ENCODE measurements at regions not wholly inside any gene's neighbourhood (a gene's known extent, or its start where the extent isn't known, plus 50 kb on each side); places are given as distances from the start of the nearest gene placed in this dataset.
"Not testable (repeated sequence)": the region's sequence is repeated elsewhere in the genome, so short reads cannot be mapped to it uniquely, and the experiment has no call there.

DNA sequence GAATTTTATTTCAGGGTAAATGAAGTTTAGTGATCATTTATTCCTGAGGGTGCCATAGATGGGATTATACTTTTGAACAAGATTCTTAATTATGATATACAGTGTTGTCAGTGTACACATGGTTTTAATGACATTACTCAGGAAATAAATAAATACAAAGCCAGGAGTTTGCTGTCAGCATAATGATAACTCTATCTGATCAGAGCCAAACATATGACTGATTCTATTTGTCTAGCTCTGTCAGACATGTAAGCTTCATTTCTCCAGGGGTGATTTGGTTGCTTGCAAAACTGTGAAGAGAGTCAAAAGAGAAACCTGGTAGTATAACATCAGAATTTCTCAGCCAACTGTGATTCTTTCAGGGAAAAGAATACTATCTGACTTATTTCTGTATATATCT lies 1425.8 kb upstream of the C9orf72 start:
- DNase-seq (ENCODE audit: low spot score), result no peak

DNA sequence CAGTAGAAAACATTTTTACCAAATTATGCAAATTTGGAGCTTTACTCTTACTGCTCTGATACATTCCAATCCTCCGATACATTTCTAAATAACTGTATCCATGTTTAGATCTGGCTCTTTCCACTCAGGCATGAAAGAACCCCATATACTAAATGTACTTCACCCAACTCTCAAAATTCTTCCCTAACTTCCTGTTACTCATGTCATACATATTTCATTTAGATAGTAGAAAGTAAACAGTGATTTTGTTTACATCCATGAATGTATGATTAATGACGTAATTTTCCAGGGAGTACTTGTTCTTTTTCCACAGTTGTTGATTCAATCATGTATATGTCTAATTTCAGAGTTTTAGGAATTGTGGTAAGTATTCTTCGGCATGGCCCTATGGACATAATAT lies 1426.5 kb upstream of the C9orf72 start:
- DNase-seq (ENCODE audit: low spot score), result no peak

DNA sequence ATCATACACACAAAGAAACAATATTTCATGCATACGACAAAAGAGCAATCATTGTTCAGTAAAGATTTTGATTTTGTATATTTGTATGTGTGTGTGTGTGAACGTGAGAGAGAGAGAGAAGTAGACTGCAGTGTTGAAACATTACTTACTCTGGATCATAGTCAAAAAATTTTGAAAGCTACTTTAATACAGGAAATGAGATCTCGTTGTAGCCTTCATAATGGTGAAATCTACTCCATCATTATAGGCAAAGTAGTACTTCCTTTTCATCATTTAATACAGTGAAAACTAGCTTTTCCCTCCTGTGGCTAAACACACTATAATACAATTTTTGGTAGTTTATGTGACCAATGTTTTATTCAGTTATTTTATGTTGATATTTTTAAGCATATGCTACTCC lies 1427.7 kb upstream of the C9orf72 start:
- DNase-seq (ENCODE audit: low spot score), result no peak

DNA sequence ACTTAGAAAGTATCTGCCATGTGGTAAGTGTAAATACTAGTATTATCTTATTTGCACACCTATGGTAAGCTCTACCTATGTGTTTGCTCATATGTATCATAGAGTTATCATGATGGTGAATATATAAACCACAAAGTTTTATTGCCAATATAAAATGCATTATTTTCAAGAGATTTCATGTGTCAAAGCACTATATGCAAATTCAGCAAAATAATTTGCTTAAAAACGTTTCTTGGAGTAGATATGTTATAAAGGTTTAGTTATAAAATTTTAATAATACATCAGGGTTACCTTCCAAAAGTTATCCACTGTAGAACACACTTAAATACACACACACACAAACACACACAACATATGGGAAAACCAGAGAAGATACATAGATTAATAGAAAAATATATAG lies 1431.7 kb upstream of the C9orf72 start:
- no peak for DNase-seq (ENCODE audit: low spot score)

DNA sequence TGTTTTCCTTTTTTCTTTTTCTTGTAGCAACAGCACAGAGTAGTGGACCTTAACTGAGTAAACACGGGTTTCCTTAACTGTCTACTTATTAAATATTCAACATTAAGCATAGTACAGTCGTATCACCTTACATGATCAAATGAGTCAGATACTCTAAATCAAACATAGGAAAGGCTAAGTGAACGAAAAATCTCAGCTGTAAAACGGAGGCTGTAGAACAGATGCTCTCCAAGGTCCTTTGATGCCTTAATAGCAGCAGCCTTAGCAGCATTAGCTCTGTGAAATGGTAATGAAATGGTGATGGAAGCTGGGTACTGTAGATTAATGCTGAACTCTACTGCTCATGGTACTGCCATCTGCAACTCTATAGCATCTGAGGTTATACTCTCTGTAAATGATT lies 1433.3 kb upstream of the C9orf72 start:
- DNase-seq (ENCODE audit: low spot score), result no peak

DNA sequence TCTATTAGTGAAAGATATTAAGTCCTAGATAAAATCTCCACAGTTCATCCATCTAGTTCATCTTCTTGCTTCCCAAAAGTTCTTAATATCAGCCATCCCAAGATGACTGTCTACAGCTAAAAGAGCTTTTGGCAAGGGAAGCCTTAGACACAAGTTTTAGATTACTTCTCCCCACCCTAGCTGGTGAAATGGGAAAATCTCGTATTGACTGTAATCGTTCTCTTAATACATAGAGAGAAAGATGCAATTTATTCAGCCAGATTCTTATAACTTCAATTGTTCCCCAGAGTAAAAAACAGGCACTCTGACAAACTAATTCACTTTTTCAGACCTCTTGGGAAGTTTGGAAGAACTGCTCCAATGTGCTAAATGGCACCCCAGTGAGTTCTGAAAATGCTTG lies 1439.6 kb upstream of the C9orf72 start:
- no peak for DNase-seq (ENCODE audit: low spot score)

DNA sequence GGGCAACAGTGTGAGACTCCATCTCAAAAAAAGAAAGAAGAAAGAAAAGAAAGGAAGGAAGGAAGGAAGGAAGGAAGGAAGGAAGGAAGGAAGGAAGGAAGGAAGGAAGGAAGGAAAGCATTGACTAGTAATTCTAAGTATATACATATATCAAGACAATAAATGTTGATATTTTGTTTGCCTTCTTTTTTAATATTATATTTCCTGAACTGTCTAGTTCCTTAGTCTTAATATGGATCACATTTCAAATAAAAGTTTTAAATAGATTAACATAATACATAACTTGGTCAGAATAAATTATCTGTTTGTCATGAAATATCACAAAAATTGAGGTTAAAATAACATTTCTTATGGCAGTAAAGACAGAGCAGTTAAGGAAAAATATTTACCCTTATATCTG lies 1448.4 kb upstream of the C9orf72 start:
- DNase-seq (ENCODE audit: low spot score), result no peak

DNA sequence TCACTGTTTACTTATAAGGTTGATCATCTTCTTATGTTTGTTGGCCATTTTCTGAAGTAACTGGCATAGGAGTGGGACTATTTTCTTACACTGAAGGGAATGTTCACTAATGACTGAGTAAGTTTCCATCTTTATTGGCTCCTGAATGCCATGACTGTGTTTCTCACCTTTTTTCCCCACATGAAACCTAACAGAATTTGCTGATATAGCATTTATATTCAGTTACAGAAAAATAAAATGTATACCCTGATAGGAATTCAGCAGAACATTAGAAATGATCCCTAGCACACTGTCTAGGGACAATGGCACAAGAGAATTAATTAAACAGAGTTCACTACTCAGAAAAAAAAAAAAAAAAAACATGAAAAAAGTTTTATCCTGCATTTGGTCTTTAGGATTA lies 1465.1 kb upstream of the C9orf72 start:
- DNase-seq (ENCODE audit: low spot score), result no peak

DNA sequence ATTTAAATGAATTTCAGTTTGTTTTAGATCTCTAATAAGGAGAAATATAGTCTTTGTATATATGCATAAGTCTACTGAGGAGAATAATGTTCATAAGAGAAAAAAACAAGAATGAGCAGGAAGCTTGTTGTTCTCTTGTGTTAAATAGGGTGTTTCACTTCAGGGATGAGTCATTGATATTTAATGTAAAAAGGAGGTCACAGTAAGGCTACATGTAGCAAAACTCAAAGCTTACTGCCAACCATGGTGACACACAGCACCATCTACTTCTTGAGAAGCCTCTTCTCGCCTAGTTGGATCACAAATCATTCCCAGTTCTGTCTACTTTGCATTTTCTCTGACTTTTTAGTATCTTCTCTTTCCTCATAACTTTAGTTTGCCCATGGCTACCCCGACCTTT lies 1466.0 kb upstream of the C9orf72 start:
- no peak for DNase-seq (ENCODE audit: low spot score)

DNA sequence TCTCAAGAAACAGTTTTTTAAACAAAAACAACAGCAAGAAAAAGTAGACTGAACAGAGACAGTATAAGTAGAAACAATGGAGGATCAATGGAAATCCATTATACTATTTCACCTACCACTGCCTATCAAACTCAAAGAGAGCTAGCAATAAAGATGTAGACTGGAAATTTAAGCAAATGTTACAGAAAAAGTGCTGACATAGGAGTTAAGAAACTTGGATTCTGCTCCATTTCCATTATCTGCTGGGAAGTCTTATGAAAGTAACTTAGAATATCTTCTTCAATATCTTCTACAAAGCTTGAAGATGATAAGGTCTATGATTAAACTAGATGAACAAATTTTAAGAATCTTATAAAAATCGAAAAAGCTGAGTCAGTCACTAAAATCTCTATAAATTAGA lies 1469.8 kb upstream of the C9orf72 start:
- DNase-seq (ENCODE audit: low spot score), result no peak

DNA sequence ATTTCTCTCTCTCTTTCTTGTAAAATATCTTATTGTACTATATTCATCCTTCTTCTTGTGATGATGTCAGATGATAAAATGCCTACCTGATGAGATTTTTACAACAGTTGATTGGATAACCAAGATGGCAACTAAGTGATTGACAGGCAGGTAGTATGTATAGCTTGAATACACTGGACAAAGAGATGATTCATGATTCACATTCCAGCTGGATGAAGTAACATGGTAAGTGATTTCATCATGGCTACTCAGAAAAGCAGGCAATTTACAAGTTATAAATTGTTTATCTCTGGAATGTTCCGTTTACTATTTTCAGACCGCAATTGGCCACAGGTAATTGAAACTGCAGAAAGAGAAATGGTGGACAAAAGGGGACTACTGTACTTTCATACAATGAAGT lies 1471.7 kb upstream of the C9orf72 start:
- no peak for DNase-seq (ENCODE audit: low spot score)

DNA sequence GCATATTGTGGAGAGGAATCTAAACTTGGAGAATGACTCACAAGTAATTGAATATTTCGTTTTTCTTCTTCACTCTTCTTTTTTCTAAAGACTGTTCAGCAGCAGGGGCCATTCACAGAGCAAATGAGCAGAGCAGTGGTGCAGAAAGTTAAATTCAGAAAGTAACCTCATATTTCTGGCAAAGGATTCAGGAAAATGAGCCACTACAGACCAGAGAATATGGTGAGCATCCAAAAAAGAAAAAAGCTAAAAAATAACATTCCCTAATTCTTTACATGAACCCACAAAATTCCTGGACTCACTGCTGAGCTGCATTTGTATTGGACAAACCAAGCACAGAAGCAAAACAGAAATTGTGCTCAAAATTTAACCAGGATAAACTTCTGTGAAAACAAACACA lies 1486.8 kb upstream of the C9orf72 start:
- DNase-seq (ENCODE audit: low spot score), result no peak

DNA sequence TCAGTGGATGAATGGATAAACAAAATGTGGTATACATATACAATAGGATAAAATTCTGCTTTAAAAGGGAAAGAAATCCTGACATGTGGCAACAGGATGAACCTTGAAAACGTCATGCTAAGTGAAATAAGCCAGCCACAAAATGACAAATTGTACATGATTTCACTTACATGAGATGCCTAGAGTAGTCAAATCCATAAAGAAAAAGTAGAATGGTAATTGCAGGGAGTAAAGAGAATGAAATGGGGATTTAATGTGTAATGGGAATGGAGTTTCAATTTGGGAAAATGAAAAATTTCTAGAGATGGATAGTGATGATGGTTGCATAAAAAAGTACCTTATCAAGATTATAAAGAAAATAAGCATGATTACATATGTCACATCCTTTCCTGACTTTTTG lies 1489.2 kb upstream of the C9orf72 start:
- no peak for DNase-seq (ENCODE audit: low spot score)

DNA sequence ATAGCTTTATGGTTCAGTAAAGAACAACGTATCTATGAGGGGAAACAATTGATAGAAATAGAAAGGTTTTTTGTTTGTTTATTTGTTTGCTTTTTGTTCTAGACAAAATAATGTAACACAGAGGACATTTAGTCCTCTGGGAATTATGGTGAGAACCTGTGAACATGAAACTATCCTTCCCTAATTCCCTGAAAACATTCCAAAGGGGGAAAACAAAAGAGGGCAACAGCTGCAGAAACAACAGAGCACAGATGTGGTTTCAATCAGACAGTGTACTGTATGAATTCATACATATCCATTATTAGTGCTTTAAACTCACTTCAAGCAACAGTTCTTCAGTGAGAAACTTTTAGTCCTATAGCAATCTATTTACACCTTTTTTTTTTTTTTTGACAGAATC lies 1489.8 kb upstream of the C9orf72 start:
- no peak for DNase-seq (ENCODE audit: low spot score)

DNA sequence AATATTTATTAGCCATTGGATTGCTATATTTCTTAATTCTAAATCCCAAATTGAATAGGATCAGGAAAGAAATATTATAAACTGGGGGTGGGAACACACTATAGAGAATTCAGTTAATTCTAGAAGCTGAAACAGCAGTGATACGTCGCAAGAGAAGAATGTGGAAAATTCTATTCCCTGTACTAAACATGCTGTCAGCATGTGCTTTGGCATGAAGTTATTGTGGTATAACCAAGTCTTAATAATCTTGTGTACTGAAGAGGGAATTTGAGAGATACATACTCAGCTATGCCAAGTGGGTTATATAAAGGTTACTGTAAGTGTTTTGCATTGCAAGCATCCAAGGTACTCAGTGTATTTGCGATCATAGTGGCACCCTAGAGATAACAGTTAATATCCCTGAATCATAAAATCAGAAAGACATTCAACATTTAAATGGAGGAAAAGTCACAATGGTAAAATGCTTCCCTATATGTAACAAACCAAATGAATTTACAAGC lies 1492.9 kb upstream of the C9orf72 start:
- no peak for DNase-seq (ENCODE audit: low spot score)

DNA sequence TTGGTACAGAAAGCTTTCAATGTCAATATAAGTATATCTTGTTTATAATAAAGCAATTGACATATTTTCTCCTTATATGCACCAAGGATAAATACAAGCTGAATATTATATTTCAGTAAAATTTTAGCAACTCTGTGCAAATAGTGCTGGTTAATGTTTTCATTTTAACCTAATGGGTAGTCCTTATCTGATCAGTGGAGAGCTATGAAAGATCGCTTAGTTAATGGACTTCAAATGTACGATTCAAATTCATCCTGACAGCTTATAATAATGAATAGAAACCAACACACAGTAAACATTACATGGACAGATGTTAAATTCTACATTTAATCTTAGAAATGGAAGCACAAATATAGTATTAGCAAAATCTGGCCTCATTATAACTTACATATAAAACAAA lies 1495.2 kb upstream of the C9orf72 start:
- no peak for DNase-seq (ENCODE audit: low spot score)

DNA sequence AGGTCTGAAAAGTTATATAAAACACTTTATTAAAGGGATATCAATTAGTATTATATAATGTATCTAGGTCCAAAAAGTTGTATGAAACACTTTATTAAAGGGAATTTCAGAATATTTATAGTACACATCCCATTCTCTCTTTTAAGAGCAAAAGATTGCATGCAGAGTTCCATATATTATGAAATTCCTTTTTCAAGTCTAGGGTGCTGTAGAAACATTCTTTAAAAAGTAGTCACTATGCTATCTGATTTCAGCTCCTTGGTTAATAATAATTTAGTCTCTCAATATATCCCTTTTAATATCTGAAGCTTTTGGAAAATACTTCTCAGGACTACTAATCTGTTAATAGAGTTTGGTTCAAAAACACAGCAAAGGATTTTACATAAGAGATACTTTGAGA lies 1496.1 kb upstream of the C9orf72 start:
- DNase-seq (ENCODE audit: low spot score), result no peak

DNA sequence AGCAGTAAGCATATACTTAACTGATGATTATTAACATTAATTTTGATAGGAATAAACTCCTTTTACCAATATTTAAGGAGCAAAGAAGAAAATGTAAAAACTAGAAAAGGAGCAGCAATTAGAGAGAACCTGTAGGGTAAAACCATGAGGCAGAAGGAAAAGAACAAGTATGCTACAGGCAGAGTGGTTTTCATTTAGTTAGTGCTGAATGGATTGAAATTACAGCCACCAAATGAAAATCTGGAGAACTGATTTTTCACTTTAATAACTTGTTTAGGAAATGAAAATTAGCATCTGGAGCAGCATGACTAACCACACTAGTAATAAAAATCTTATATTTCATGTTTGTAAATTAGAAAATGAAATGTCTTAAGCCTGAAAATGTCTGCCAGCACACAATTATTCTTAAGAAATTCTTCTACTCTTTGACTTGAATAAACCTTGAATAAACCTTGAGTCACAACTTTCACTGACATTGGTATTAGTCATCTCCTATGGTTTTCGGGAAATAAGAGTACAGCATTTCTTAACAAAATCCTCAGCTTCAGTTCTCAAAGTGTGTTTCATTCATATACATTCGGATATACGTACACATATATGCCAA lies 1504.9 kb upstream of the C9orf72 start:
- no peak for DNase-seq (ENCODE audit: low spot score)

DNA sequence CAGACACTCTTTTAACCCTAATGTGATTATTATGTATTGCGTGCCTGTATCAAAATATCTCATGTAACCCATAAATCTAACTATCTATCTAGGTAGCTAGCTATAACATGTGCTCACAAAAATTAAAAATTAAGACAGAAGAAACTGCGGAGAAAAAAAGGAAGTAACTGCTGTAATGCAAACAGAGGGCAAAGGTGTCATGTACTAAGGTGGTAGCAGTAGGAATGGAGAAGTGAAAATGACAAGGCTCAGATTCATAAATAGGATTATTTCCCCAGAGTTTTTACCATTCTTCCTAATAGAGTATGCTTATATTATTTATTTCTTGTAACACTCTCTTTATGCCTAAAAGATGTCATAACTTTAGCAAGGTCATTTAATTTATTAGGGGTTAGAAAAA lies 1527.5 kb upstream of the C9orf72 start:
- no peak for DNase-seq (ENCODE audit: low spot score)

DNA sequence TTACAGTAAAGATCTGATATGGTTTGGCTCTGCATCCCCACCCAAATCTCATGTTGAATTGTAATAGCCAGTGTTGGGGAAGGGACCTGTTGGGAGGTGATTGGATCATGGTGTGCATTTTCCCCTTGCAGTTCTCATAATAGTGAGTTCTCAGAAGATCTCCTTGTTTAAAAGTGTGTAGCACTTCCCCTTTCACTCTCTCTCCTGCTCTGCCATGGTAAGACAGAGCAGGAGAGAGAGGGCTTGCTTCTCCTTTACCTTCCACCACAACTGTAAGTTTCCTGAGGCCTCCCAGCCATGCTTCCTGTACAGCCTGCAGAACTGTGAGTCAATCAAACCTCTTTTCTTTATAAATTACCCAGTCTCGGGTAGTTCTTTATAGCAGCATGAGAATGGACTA lies 1530.9 kb upstream of the C9orf72 start:
- DNase-seq (ENCODE audit: low spot score), result not testable (repeated sequence)

DNA sequence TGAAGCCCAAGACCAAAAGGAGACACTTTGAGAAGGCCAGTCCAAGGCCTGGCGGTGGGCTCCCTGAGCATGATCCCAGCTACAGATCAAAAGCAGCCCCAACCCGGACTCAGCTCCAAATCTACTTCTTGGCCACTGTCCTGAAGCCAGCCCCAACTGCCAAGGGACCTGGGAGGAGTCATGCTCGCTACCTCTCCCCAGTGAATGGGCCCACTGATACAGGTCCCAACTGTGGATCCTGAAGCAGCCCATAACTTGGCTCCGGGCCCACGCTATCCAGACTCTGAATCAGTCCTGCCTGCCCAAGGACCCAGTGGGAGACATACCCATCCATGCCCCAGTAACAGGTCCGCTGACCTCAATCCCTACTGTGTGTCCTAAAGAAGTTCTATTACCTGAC lies 1545.3 kb upstream of the C9orf72 start:
- DNase-seq (ENCODE audit: low spot score), result no peak

DNA sequence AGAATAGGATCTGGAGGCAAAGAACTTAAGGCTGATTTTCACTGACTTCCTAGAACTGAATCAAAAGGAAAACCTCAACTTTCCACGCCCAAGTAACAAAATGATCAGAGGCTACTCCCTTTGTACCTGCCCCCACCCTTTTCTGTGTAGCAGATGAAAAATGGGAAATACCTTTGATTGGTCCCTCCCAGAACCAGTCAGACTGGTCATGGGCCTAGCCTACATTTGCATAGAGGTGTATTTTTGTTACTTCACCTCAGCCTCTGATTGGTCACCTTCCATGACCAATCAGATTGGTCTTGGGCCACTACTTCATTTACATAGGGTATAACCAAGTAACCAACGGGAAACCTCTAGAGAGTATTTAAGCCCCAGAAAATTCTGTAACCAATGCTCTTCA lies 1553.5 kb upstream of the C9orf72 start:
- DNase-seq (ENCODE audit: low spot score), result no peak

DNA sequence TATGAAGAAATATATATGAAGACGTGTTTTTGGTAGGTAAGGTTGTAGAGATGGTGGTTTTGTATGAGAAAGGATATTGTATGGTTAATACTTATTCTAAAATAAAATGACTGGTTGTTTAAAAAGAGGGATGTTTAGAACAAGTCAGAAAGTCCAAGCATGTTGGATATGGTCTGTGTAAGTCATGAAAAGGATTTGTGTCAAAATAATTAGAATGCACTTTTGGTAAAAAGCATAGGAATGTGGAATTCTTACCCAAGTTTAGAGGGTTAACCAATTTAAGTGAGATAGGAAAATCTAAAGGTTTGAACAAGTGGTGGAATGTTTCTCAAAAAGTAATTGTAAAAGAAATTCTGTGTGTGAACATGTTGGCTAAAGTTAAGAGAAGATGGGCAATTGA lies 1556.5 kb upstream of the C9orf72 start:
- no peak for DNase-seq (ENCODE audit: low spot score)

DNA sequence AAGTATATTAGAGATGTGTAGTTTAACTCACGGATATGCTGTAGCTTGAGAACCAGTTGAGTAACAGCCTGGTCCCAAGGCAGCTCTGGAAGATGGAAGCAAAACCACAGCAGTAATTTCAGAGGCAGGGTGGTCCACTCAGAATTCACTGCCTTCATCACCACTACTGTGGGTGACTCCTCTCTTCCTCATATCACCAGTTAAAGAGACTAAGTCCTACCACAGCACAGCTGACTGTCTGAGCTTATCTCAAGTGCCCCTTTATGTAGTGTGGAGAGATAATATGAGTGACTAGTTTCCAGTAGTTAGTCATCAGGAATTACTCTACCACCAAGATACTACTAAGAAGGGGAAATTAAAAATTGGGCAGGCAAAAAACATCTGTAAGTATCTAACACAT lies 1571.2 kb upstream of the C9orf72 start:
- DNase-seq (ENCODE audit: low spot score), result no peak

DNA sequence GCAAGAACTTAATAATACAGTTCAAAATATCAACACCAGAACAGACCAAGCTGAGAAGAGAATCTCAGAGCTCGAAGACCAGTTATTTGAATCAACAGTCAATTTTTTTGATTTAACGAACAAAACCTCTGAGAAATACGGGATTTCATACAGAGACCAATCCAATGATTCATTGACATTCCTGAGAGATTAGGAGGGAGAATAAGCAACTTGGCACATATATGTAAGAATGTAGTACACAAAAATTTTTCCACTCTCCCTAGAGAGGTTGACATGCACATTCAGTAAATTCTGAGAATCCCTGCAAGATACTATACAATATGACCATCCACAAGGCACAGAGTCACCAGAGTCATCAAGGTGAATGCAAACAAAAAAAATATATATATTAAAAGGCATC lies 1577.3 kb upstream of the C9orf72 start:
- DNase-seq (ENCODE audit: low spot score), result no peak
